IMR-90 (cell line): ENCODE measurements at regions not wholly inside any gene's neighbourhood (a gene's known extent, or its start where the extent isn't known, plus 50 kb on each side); places are given as distances from the start of the nearest gene placed in this dataset.

Experiments
- ATAC-seq: fragments of 200-7000 bp; cut with Tn5 transposase; 2 replicates; pipeline ENCODE4 v1.9.1; 2020; ENCODE audit warnings: low read depth, mild to moderate bottlenecking, moderate library complexity
- BruUV-seq: library from RNA; stranded (reverse); fragments of 400-500 nt; replicated peaks from 2 replicates; lab custom pipeline; 2021; lab: Mats Ljungman, UMichigan
- CTCF ChIA-PET: fragments of 300-600 bp; formaldehyde crosslinking; extraction: SDS; loops from one replicate; lab custom pipeline; 2021; ENCODE audit warnings: antibody characterized with exemption; lab: Yijun Ruan, JAX
- POLR2A ChIA-PET: fragments of 300-600 bp; sonication (Branson Sonifier 250); formaldehyde crosslinking; loops from one replicate; lab custom pipeline; 2022; ENCODE audit warnings: antibody characterized with exemption; ENCODE audit not compliant: unreplicated experiment; lab: Charles Lee
- DNase-seq: peaks from one replicate; pipeline ENCODE4 v3.0.0; 2013
- H2AFZ ChIP-seq: replicated peaks from 2 replicates; pipeline ENCODE3; 2013; ENCODE audit warnings: low read length, mild to moderate bottlenecking; ENCODE audit not compliant: poor library complexity
- H2AK5ac ChIP-seq: 2 replicates; pipeline ENCODE4 v1.6.1; 2013; ENCODE audit warnings: low read depth, low read length, inconsistent platforms
- H2AK9ac ChIP-seq: replicated peaks from 2 replicates; pipeline ENCODE3; 2013; ENCODE audit warnings: mild to moderate bottlenecking, low read depth, low read length, moderate library complexity; ENCODE audit not compliant: poor library complexity
- H2BK120ac ChIP-seq: 2 replicates; pipeline ENCODE4 v1.6.1; 2013; ENCODE audit warnings: low read depth, low read length, inconsistent platforms
- H2BK15ac ChIP-seq: 3 replicates; pipeline ENCODE4 v1.6.1; 2013; ENCODE audit warnings: low read depth, low read length, inconsistent platforms
- H2BK20ac ChIP-seq: 2 replicates; pipeline ENCODE4 v1.6.1; 2013; ENCODE audit warnings: low read depth, mild to moderate bottlenecking, inconsistent platforms, low read length, moderate library complexity
- H2BK5ac ChIP-seq: 2 replicates; pipeline ENCODE4 v1.6.1; 2013; ENCODE audit warnings: mild to moderate bottlenecking, low read depth, low read length, inconsistent platforms; ENCODE audit not compliant: poor library complexity, severe bottlenecking
- H3K14ac ChIP-seq: replicated peaks from 2 replicates; pipeline ENCODE4 v1.6.1; 2013; ENCODE audit warnings: low read depth, low read length, inconsistent platforms
- H3K18ac ChIP-seq: 2 replicates; pipeline ENCODE4 v1.6.1; 2013; ENCODE audit warnings: low read depth, low read length, control low read depth
- H3K23ac ChIP-seq: 2 replicates; pipeline ENCODE4 v1.6.1; 2013; ENCODE audit warnings: low read depth, low read length, inconsistent platforms
- H3K27ac ChIP-seq: 2 replicates; pipeline ENCODE4 v1.5.1; 2013; ENCODE audit warnings: mild to moderate bottlenecking, control low read depth, low read length; ENCODE audit not compliant: insufficient read depth
- H3K27me3 ChIP-seq: 2 replicates; pipeline ENCODE4 v1.6.1; 2013; ENCODE audit warnings: low read length; ENCODE audit not compliant: control insufficient read depth, insufficient read depth
- H3K36me3 ChIP-seq: 2 replicates; pipeline ENCODE4 v1.6.1; 2013; ENCODE audit warnings: low read length, mixed read lengths; ENCODE audit not compliant: control insufficient read depth, insufficient read depth
- H3K4ac ChIP-seq: 2 replicates; pipeline ENCODE4 v1.6.1; 2013; ENCODE audit warnings: low read depth, low read length, inconsistent platforms
- H3K4me1 ChIP-seq: 2 replicates; pipeline ENCODE4 v1.6.1; 2013; ENCODE audit warnings: low read length, mixed read lengths; ENCODE audit not compliant: control insufficient read depth, insufficient read depth
- H3K4me2 ChIP-seq: 2 replicates; pipeline ENCODE4 v1.6.1; 2013; ENCODE audit warnings: low read depth, mild to moderate bottlenecking, control low read depth, low read length, moderate library complexity
- H3K4me3 ChIP-seq: 2 replicates; pipeline ENCODE4 v1.5.1; 2013; ENCODE audit warnings: low read depth, mild to moderate bottlenecking, control low read depth, low read length, moderate library complexity; ENCODE audit not compliant: insufficient read depth
- H3K56ac ChIP-seq: 2 replicates; pipeline ENCODE4 v1.6.1; 2013; ENCODE audit warnings: low read length, inconsistent platforms; ENCODE audit not compliant: insufficient read depth; ENCODE audit errors: extremely low read depth
- H3K79me1 ChIP-seq, 2 experiments: 2 replicates each; pipeline ENCODE4 v1.6.1; 2013; ENCODE audit warnings: low read length in 2 of 2, inconsistent platforms in 1 of 2, low read depth in 1 of 2
- H3K9ac ChIP-seq: 2 replicates; pipeline ENCODE4 v1.6.1; 2013; ENCODE audit warnings: low read depth, low read length, control low read depth
- H3K9me1 ChIP-seq: 2 replicates; pipeline ENCODE4 v1.6.1; 2013; ENCODE audit warnings: low read length, inconsistent platforms; ENCODE audit not compliant: insufficient read depth
- H3K9me3 ChIP-seq: 2 replicates; pipeline ENCODE4 v1.6.1; 2013; ENCODE audit warnings: low read length; ENCODE audit not compliant: control insufficient read depth, insufficient read depth
- H4K20me1 ChIP-seq: 2 replicates; pipeline ENCODE4 v1.6.1; 2013; ENCODE audit warnings: low read length, inconsistent platforms; ENCODE audit not compliant: insufficient read depth
- H4K5ac ChIP-seq: 2 replicates; pipeline ENCODE4 v1.6.1; 2013; ENCODE audit warnings: mild to moderate bottlenecking, low read depth, low read length, control low read depth
- H4K8ac ChIP-seq, 2 experiments: 2 replicates each; pipeline ENCODE4 v1.6.1; 2013; ENCODE audit warnings: low read depth in 2 of 2, low read length in 2 of 2, control low read depth in 1 of 2, inconsistent platforms in 1 of 2
- H4K91ac ChIP-seq: 2 replicates; pipeline ENCODE4 v1.6.1; 2013; ENCODE audit warnings: low read depth, low read length, inconsistent platforms; ENCODE audit not compliant: insufficient read depth
- NFE2L2 ChIP-seq: fragments of 150-350 bp; IDR thresholded peaks from 2 replicates; pipeline ENCODE4 v1.6.1; 2016; ENCODE audit warnings: low read depth, mild to moderate bottlenecking, low read length
- POLR2A ChIP-seq: IDR thresholded peaks from 2 replicates; pipeline ENCODE4 v1.6.1; 2012; ENCODE audit warnings: mild to moderate bottlenecking, low read depth, low read length
- WGBS, 2 experiments: methylation state at CpG; one replicate each; pipeline versions ENCODE4 v1.1.5 to v1.1.7; 2013; ENCODE audit warnings: missing lambda C conversion rate in 2 of 2; ENCODE audit not compliant: insufficient read length in 1 of 2; ENCODE audit errors: extremely low coverage in 2 of 2; 5-methylcytosine and 5-hydroxymethylcytosine counted together
- dilution Hi-C: fragments of 300-500 bp; cut with HindIII; formaldehyde crosslinking; loops from one replicate; pipeline ENCODE4 v1.14.3; 2018; ENCODE audit warnings: low sequenced_read_pairs; ENCODE audit not compliant: unreplicated experiment
- in situ Hi-C: fragments of 300-500 bp; cut with MboI; formaldehyde crosslinking; loops from 3 replicates; pipeline ENCODE4 v1.14.3; 2019; ENCODE audit warnings: low sequenced_read_pairs, inconsistent platforms, mixed read lengths
- intact Hi-C: fragments of 100-400 bp; cut with micrococcal nuclease; formaldehyde crosslinking; loops from 2 replicates; pipeline ENCODE4 v1.10.0; 2022

DNA sequence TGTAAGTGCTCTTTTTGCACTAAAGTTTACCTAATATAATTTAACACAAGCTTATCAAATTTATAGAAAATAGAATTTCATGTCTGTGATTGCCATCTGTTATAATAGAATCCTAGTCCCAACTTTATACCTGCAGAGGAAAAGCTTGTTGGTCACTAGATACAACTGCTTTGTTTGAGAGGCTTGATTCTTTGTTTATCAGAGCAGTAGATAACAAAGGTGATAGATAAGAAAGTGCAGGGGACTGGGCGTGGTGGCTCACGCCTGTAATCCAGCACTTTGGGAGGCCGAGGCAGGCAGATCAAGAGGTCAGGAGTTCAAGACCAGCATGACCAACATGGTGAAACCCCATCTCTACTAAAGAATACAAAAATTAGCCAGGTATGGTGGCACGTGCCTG is 528.0 kb downstream of the STK39 start:
- Histone ChIP-seq H4K91ac (no peak overlapping the region), H2BK5ac (no peak overlapping the region), H2AK5ac (no peak overlapping the region), H3K36me3 (no peaks in the 10 kb centered on the region), H3K9ac (no peak overlapping the region), H3K4ac (no peak overlapping the region), H2BK15ac (no peak overlapping the region), H3K14ac (no peak overlapping the region), H2AK9ac (no peak overlapping the region), H3K18ac (no peak overlapping the region), H3K27ac (no peak overlapping the region), H3K4me2 (no peak overlapping the region), H3K56ac (no peak overlapping the region), H3K23ac (no peak overlapping the region), H2AFZ (no peak overlapping the region), H4K5ac (no peak overlapping the region), H3K9me1 (no peaks in the 10 kb centered on the region), H3K79me1 (no peaks in the 10 kb centered on the region), H3K4me1 (no peaks in the 10 kb centered on the region), H4K8ac (no peak overlapping the region), H3K27me3 (no peaks in the 10 kb centered on the region), H4K20me1 (no peaks in the 10 kb centered on the region), H3K4me3 (no peak overlapping the region), H2BK20ac (no peak overlapping the region), H3K9me3 (no peaks in the 10 kb centered on the region), H2BK120ac (no peak overlapping the region)
- POLR2A ChIA-PET: no interaction called here
- ATAC-seq (no peak), DNase-seq (no peak)
- in situ Hi-C loops (no loop called here), intact Hi-C loops (no loop called here), dilution Hi-C loops (no loop called here)
- CTCF ChIA-PET: no interaction called here
- BruUV-seq: no TSS peak
- TF ChIP-seq NFE2L2 (no peak), POLR2A (no peak)
- no CpG with 5 or more reads among the region's 4 CpGs for WGBS, 2 experiments
